Neural cell (in vitro differentiated cells): ENCODE measurements at regions not wholly inside any gene's neighbourhood (a gene's known extent, or its start where the extent isn't known, plus 50 kb on each side); places are given as distances from the start of the nearest gene placed in this dataset.

ENCODE experiments used
- H2AFZ ChIP-seq: fragments of 200-600, 300-800 bp; sonication (generic), shearing (Covaris generic); 2 replicates; pipeline ENCODE4 v1.6.0; 2014; ENCODE audit warnings: low read depth, mild to moderate bottlenecking, antibody characterized with exemption, low read length, moderate library complexity
- H3F3A ChIP-seq: fragments of 200-600 bp; shearing (Covaris generic); 2 replicates; pipeline ENCODE4 v1.6.1; 2016; ENCODE audit warnings: mild to moderate bottlenecking, moderate library complexity, mixed read lengths, antibody characterized with exemption, low read length; ENCODE audit not compliant: insufficient read depth, poor library complexity, severe bottlenecking
- H3K27ac ChIP-seq: fragments of 200-600, 300-800 bp; sonication (generic), shearing (Covaris generic); 2 replicates; pipeline ENCODE4 v1.5.1; 2014; ENCODE audit warnings: mild to moderate bottlenecking, low read length, moderate library complexity
- H3K27me3 ChIP-seq: fragments of 300-800, 200-600 bp; sonication (generic), shearing (Covaris generic); 2 replicates; pipeline ENCODE4 v1.6.0; 2014; ENCODE audit warnings: mild to moderate bottlenecking, low read depth, low read length, moderate library complexity; ENCODE audit not compliant: insufficient read depth
- H3K36me3 ChIP-seq: fragments of 300-800, 200-600 bp; sonication (generic), shearing (Covaris generic); 2 replicates; pipeline ENCODE4 v1.5.1; 2014; ENCODE audit warnings: mild to moderate bottlenecking, antibody characterized with exemption, low read length, moderate library complexity; ENCODE audit not compliant: insufficient read depth
- H3K4me2 ChIP-seq: fragments of 300-800, 200-600 bp; sonication (generic), shearing (Covaris generic); 2 replicates; pipeline ENCODE4 v1.6.0; 2014; ENCODE audit warnings: mild to moderate bottlenecking, low read length
- H3K4me3 ChIP-seq: fragments of 300-800, 200-600 bp; sonication (generic), shearing (Covaris generic); 2 replicates; pipeline ENCODE4 v1.5.1; 2014; ENCODE audit warnings: mild to moderate bottlenecking, low read length, moderate library complexity
- H3K79me2 ChIP-seq: fragments of 200-600 bp; shearing (Covaris generic); replicated peaks from 2 replicates; pipeline ENCODE4 v1.6.0; 2014; ENCODE audit warnings: mild to moderate bottlenecking, low read length, moderate library complexity; ENCODE audit not compliant: insufficient read depth
- H3K9ac ChIP-seq: fragments of 300-800, 200-600 bp; sonication (generic), shearing (Covaris generic); 2 replicates; pipeline ENCODE4 v1.6.1; 2016; ENCODE audit warnings: mild to moderate bottlenecking, low read length, mixed read lengths
- H3K9me2 ChIP-seq: fragments of 200-600 bp; shearing (Covaris generic); 2 replicates; pipeline ENCODE4 v1.6.1; 2016; ENCODE audit warnings: mild to moderate bottlenecking, low read length, mixed read lengths; ENCODE audit not compliant: insufficient read depth
- H3K9me3 ChIP-seq: fragments of 200-600, 300-800 bp; sonication (generic), shearing (Covaris generic); 2 replicates; pipeline ENCODE4 v1.6.1; 2016; ENCODE audit warnings: mild to moderate bottlenecking, mixed run types, low read length, moderate library complexity, mixed read lengths
- H4K20me1 ChIP-seq: fragments of 200-600 bp; shearing (Covaris generic); 2 replicates; pipeline ENCODE4 v1.6.1; 2016; ENCODE audit warnings: mild to moderate bottlenecking, mixed run types; ENCODE audit not compliant: insufficient read depth
- EP300 ChIP-seq: fragments of 450-650 bp; conservative IDR thresholded peaks from 2 replicates; pipeline ENCODE4 v1.6.1; 2014; ENCODE audit warnings: antibody characterized with exemption, mild to moderate bottlenecking, moderate library complexity; ENCODE audit not compliant: poor library complexity, severe bottlenecking
- EZH2 ChIP-seq: fragments of 200-600, 300-800 bp; shearing (Covaris generic), sonication (generic); IDR thresholded peaks from 2 replicates; pipeline ENCODE4 v1.6.1; 2014; ENCODE audit warnings: antibody characterized with exemption, low read length, borderline replicate concordance, mild to moderate bottlenecking; ENCODE audit not compliant: insufficient read depth, poor library complexity, severe bottlenecking
- MXI1 ChIP-seq: fragments of 450-650 bp; conservative IDR thresholded peaks from 2 replicates; pipeline ENCODE4 v1.6.1; 2014; ENCODE audit warnings: antibody characterized with exemption, mild to moderate bottlenecking; ENCODE audit not compliant: poor library complexity, severe bottlenecking
- POLR2AphosphoS5 ChIP-seq: IDR thresholded peaks from 2 replicates; pipeline ENCODE4 v1.6.1; 2012
- RAD21 ChIP-seq: fragments of 450-650 bp; conservative IDR thresholded peaks from 2 replicates; pipeline ENCODE4 v1.6.1; 2014; ENCODE audit warnings: antibody characterized with exemption, mild to moderate bottlenecking, moderate library complexity
- SMC3 ChIP-seq: fragments of 450-650 bp; conservative IDR thresholded peaks from 2 replicates; pipeline ENCODE4 v1.6.1; 2014; ENCODE audit warnings: antibody characterized with exemption, mild to moderate bottlenecking, moderate library complexity; ENCODE audit not compliant: poor library complexity
- TAF1 ChIP-seq: IDR thresholded peaks from 2 replicates; pipeline ENCODE4 v1.6.1; 2012; ENCODE audit warnings: low read depth
- TF ChIP-seq, protein P1 (sequence below): fragments of 450-650 bp; IDR thresholded peaks from 2 replicates; pipeline ENCODE4 v1.5.1; 2014; ENCODE audit warnings: antibody characterized with exemption, mild to moderate bottlenecking, moderate library complexity; ENCODE audit not compliant: poor library complexity, severe bottlenecking
- TF ChIP-seq, protein P2 (sequence below): IDR thresholded peaks from 2 replicates; pipeline ENCODE4 v1.6.1; 2012; ENCODE audit warnings: borderline replicate concordance

DNA sequence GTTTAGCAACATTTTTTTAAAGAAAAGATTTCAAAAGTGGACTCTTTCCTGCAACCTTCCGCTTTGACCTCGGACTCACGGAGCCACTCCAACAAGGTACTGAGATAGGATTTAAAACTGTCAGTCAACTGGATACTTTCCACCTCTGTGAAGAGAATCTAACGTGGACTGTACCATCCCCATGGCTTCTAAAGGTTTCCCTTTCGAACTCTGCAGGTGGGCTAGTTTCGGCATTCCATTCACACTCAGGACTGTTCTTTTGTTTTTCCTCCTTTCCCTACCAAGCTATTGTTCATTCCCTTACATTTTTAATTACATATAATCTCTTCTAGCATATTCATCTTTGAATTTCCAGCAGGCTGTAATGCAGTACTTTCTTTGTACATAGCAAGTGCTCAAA, 88.5 kb upstream of the AKIP1 start:
- H3K4me2 ChIP-seq, result no peak overlapping the region
- H3K36me3 ChIP-seq, result no peaks in the 10 kb centered on the region
- no peaks in the 10 kb centered on the region for H3K9me3 ChIP-seq
- no peak overlapping the region for H2AFZ ChIP-seq
- H4K20me1 ChIP-seq, result no peaks in the 10 kb centered on the region
- no peaks in the 10 kb centered on the region for H3F3A ChIP-seq
- no peak overlapping the region for H3K9ac ChIP-seq
- H3K9me2 ChIP-seq, result no peaks in the 10 kb centered on the region
- no peak overlapping the region for H3K27ac ChIP-seq
- no peaks in the 10 kb centered on the region for H3K27me3 ChIP-seq
- TF ChIP-seq SMC3 (no peak), RAD21 (no peak), MXI1 (no peak), POLR2AphosphoS5 (no peak), TAF1 (no peak), EP300 (no peak), EZH2 (no peak)
- TF ChIP-seq, protein P1, sequence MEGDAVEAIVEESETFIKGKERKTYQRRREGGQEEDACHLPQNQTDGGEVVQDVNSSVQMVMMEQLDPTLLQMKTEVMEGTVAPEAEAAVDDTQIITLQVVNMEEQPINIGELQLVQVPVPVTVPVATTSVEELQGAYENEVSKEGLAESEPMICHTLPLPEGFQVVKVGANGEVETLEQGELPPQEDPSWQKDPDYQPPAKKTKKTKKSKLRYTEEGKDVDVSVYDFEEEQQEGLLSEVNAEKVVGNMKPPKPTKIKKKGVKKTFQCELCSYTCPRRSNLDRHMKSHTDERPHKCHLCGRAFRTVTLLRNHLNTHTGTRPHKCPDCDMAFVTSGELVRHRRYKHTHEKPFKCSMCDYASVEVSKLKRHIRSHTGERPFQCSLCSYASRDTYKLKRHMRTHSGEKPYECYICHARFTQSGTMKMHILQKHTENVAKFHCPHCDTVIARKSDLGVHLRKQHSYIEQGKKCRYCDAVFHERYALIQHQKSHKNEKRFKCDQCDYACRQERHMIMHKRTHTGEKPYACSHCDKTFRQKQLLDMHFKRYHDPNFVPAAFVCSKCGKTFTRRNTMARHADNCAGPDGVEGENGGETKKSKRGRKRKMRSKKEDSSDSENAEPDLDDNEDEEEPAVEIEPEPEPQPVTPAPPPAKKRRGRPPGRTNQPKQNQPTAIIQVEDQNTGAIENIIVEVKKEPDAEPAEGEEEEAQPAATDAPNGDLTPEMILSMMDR, result no peak
- TF ChIP-seq, protein P2, sequence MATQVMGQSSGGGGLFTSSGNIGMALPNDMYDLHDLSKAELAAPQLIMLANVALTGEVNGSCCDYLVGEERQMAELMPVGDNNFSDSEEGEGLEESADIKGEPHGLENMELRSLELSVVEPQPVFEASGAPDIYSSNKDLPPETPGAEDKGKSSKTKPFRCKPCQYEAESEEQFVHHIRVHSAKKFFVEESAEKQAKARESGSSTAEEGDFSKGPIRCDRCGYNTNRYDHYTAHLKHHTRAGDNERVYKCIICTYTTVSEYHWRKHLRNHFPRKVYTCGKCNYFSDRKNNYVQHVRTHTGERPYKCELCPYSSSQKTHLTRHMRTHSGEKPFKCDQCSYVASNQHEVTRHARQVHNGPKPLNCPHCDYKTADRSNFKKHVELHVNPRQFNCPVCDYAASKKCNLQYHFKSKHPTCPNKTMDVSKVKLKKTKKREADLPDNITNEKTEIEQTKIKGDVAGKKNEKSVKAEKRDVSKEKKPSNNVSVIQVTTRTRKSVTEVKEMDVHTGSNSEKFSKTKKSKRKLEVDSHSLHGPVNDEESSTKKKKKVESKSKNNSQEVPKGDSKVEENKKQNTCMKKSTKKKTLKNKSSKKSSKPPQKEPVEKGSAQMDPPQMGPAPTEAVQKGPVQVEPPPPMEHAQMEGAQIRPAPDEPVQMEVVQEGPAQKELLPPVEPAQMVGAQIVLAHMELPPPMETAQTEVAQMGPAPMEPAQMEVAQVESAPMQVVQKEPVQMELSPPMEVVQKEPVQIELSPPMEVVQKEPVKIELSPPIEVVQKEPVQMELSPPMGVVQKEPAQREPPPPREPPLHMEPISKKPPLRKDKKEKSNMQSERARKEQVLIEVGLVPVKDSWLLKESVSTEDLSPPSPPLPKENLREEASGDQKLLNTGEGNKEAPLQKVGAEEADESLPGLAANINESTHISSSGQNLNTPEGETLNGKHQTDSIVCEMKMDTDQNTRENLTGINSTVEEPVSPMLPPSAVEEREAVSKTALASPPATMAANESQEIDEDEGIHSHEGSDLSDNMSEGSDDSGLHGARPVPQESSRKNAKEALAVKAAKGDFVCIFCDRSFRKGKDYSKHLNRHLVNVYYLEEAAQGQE, result no peak
- H3K79me2 ChIP-seq, result no peaks in the 10 kb centered on the region
- no peak overlapping the region for H3K4me3 ChIP-seq

DNA sequence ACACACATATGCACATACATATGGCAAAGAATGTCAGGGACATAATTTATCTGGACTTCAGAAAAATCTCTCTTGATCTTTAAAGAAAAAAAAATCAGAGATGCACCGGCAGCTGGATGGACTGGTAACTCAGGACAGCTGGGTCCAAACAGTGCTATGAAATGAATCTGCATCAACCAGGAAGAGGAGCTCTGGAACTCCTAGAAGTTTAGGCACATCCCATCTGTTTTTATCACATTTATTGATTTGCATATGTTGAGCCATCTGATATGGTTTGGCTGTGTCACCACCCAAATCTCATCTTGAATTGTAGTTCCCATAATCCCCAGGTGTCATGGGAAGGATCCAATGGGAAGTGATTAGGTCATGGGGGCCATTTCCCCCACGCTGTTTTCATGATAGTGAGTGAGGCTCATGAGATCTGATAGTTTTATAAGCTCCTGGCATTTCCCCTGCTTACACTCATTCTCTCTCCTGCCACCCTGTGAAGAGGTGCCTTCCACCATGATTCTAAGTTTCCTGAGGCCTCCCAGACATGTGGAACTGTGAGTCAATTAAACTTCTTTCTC, 87.7 kb upstream of the AKIP1 start:
- TF ChIP-seq EZH2, result no peak
- TF ChIP-seq, protein P2, result no peak
- no peak for TF ChIP-seq MXI1
- no peak for TF ChIP-seq POLR2AphosphoS5
- no peak for TF ChIP-seq SMC3
- no peak for TF ChIP-seq RAD21
- no peak for TF ChIP-seq EP300
- TF ChIP-seq TAF1, result no peak
- TF ChIP-seq, protein P1, result no peak
- Histone ChIP-seq H3K9ac (no peak overlapping the region), H3F3A (no peaks in the 10 kb centered on the region), H3K27me3 (no peaks in the 10 kb centered on the region), H3K27ac (no peak overlapping the region), H3K36me3 (no peaks in the 10 kb centered on the region), H3K9me3 (no peaks in the 10 kb centered on the region), H4K20me1 (no peaks in the 10 kb centered on the region), H2AFZ (no peak overlapping the region), H3K79me2 (no peaks in the 10 kb centered on the region), H3K9me2 (no peaks in the 10 kb centered on the region), H3K4me3 (no peak overlapping the region), H3K4me2 (no peak overlapping the region)
